Gastrocnemius medialis (tissue), 4 donors: ENCODE measurements at regions not wholly inside any gene's neighbourhood (a gene's known extent, or its start where the extent isn't known, plus 50 kb on each side); places are given as distances from the start of the nearest gene placed in this dataset.

Experiments used
- ATAC-seq, 2 donors: fragments of 150-250 bp; one replicate each; pipeline ENCODE4 v1.9.1; 2016
- DNase-seq, 2 donors: peaks; one replicate each; pipeline ENCODE4 v3.0.0-alpha.2; 2019
- H3K27ac ChIP-seq, 4 donors: fragments of 200-600 bp; sonication (generic); 1 replicate in 1 of 4; 2 replicates in 3 of 4; pipeline ENCODE4 v1.5.1; 2016 to 2018; ENCODE audit warnings: mild to moderate bottlenecking in 2 of 4, moderate library complexity in 1 of 4
- H3K27me3 ChIP-seq, 3 donors: fragments of 200-600 bp; sonication (generic) in 2 of 3; 1 replicate in 1 of 3; 2 replicates in 2 of 3; pipeline versions ENCODE4 v1.5.1 to v1.6.0; 2016 to 2019; ENCODE audit warnings: mild to moderate bottlenecking in 1 of 3, moderate library complexity in 1 of 3
- H3K36me3 ChIP-seq, 2 donors: fragments of 200-600 bp; sonication (generic) in 1 of 2; one replicate each; pipeline ENCODE4 v1.5.1; 2017 to 2018
- H3K4me1 ChIP-seq, 2 donors: fragments of 200-600 bp; sonication (generic) in 1 of 2; one replicate each; pipeline ENCODE4 v1.5.1; 2016 to 2017; ENCODE audit warnings: mild to moderate bottlenecking in 2 of 2
- H3K4me3 ChIP-seq, 4 donors: fragments of 200-600 bp; sonication (generic) in 3 of 4; 1 replicate in 1 of 4; 2 replicates in 3 of 4; pipeline ENCODE4 v1.5.1; 2016 to 2019; ENCODE audit warnings: mild to moderate bottlenecking in 2 of 4
- H3K9me3 ChIP-seq, 3 donors: fragments of 200-600 bp; sonication (generic) in 2 of 3; 1 replicate in 1 of 3; 2 replicates in 2 of 3; pipeline ENCODE4 v1.5.1; 2016 to 2019
- POLR2A ChIP-seq, 2 donors: fragments of 450-650 bp; IDR thresholded peaks; one replicate each; pipeline ENCODE4 v1.6.1; 2017; ENCODE audit warnings: antibody characterized with exemption in 2 of 2, mild to moderate bottlenecking in 2 of 2, moderate library complexity in 2 of 2
- in situ Hi-C, 4 donors: fragments of 200-750 bp; cut with MboI; loops; one replicate each; pipeline versions ENCODE4 v1.15.0 to v1.8.0; 2017; ENCODE audit warnings: low sequenced_read_pairs in 4 of 4
- intact Hi-C: fragments of 100-400 bp; cut with DNase I; formaldehyde crosslinking; loops from one replicate; pipeline ENCODE4 v1.15.1; 2023; ENCODE audit warnings: low total_unique reads
- TF ChIP-seq, protein P1 (sequence below), 5 experiments: fragments of 450-650 bp in 3 of 5; fragments of 200-600 bp in 2 of 5; sonication (generic) in 2 of 5; IDR thresholded peaks in 4 of 5; conservative IDR thresholded peaks in 1 of 5; 1 replicate in 4 of 5; 2 replicates in 1 of 5; pipeline ENCODE4 v1.5.1; 2016 to 2019; ENCODE audit warnings: antibody characterized with exemption in 5 of 5, mild to moderate bottlenecking in 3 of 5, moderate library complexity in 3 of 5

DNA sequence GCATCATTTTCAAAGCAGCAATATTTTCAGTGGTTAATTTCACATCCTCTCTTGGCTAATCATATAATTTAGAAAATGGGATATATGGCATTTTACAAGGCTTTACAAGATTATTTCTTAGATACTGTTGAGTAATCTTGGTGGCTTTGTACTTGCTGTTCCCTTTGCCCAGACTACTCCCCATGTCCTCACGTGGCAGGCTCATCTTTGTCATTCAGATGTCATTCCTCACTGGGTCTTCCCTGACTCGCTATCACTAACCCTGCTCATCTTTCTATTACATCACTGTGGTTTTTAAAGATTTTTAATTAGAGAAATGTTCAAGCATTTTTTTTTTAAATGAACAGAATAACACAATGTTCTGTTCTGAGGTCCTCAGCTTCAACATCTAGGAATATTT is 240.0 kb upstream of the IRX5 start:
- no peak for DNase-seq
- H3K36me3 ChIP-seq: no peaks in the 10 kb centered on the region
- H3K4me1 ChIP-seq: no peaks in the 10 kb centered on the region
- no peak for ATAC-seq
- H3K9me3 ChIP-seq: no peaks in the 10 kb centered on the region
- no peak overlapping the region for H3K4me3 ChIP-seq
- in situ Hi-C loops: no loop called here
- intact Hi-C loops: no loop called here
- no peak for TF ChIP-seq POLR2A (IDR thresholded peaks at IDR 0.05)
- TF ChIP-seq, protein P1, sequence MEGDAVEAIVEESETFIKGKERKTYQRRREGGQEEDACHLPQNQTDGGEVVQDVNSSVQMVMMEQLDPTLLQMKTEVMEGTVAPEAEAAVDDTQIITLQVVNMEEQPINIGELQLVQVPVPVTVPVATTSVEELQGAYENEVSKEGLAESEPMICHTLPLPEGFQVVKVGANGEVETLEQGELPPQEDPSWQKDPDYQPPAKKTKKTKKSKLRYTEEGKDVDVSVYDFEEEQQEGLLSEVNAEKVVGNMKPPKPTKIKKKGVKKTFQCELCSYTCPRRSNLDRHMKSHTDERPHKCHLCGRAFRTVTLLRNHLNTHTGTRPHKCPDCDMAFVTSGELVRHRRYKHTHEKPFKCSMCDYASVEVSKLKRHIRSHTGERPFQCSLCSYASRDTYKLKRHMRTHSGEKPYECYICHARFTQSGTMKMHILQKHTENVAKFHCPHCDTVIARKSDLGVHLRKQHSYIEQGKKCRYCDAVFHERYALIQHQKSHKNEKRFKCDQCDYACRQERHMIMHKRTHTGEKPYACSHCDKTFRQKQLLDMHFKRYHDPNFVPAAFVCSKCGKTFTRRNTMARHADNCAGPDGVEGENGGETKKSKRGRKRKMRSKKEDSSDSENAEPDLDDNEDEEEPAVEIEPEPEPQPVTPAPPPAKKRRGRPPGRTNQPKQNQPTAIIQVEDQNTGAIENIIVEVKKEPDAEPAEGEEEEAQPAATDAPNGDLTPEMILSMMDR (IDR thresholded peaks at IDR 0.05 in 4 of 5, conservative IDR thresholded peaks at IDR 0.05 in 1 of 5): no peak
- H3K27ac ChIP-seq: no peak overlapping the region
- no peaks in the 10 kb centered on the region for H3K27me3 ChIP-seq

DNA sequence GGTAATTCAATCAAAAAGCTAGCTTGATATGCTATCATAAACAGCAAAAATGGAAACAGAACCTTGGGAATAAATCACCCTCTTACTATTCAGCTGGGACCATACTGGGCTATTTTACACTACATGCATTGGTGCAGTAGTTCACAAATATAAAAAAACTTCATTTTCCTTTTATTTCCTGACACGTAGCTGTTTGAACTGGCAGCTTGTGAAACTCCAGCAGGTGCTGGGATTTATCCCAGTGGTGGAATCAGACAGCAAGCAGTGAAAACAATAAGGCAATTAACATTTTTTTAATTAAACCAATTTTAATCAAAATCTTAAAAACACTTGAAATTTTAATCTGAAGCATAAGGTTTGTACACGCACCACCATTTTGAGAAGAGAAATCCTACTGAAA is 240.4 kb upstream of the IRX5 start:
- Histone ChIP-seq H3K9me3 (no peaks in the 10 kb centered on the region), H3K4me1 (no peaks in the 10 kb centered on the region), H3K27me3 (no peaks in the 10 kb centered on the region), H3K4me3 (no peak overlapping the region), H3K27ac (no peak overlapping the region), H3K36me3 (no peaks in the 10 kb centered on the region)
- in situ Hi-C loops (no loop called here), intact Hi-C loops (no loop called here)
- DNase-seq: no peak
- TF ChIP-seq POLR2A (IDR thresholded peaks at IDR 0.05): no peak
- TF ChIP-seq, protein P1 (IDR thresholded peaks at IDR 0.05 in 4 of 5, conservative IDR thresholded peaks at IDR 0.05 in 1 of 5): no peak
- ATAC-seq: no peak

DNA sequence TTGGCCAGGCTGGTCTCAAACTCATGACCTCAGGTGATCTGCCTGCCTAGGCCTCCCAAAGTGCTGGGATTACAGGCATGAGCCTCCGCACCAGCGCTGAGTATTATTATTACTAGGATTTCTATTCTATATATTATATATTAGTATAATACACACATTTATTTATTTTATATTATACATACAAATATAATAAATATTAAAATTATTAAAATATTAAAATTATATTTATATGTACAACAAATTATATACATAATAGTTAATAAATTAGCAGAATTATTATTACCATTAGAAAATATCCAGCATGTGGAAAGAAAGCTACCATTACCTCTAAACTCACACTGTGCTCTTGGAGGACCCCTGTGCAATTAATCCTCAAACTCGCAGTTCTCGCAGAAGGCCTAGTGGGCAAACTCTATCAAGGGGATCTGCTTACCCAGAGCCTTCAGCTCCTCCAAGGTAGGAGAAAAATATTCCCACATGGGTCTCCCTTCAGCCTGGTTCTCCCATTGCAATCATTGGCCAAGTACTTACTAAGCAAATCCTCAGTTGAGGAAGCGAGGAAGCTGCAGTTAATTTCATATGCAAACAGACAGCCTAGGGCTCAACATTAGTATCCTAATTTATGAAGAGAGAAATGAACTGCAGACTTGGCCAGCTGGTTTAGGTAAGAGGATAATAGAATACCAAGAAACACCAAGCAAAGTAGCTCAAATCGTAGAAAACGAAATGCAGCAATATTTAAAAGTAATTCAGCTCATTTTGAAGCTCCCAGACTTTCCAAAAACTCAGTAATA is 241.4 kb upstream of the IRX5 start:
- H3K27me3 ChIP-seq: no peaks in the 10 kb centered on the region
- no peaks in the 10 kb centered on the region for H3K9me3 ChIP-seq
- in situ Hi-C loops (no loop called here), intact Hi-C loops (no loop called here)
- TF ChIP-seq, protein P1 (IDR thresholded peaks at IDR 0.05 in 4 of 5, conservative IDR thresholded peaks at IDR 0.05 in 1 of 5): no peak
- no peak for TF ChIP-seq POLR2A (IDR thresholded peaks at IDR 0.05)
- H3K27ac ChIP-seq: no peak overlapping the region
- H3K36me3 ChIP-seq: no peaks in the 10 kb centered on the region
- DNase-seq: no peak
- no peak for ATAC-seq
- H3K4me1 ChIP-seq: no peaks in the 10 kb centered on the region
- H3K4me3 ChIP-seq: no peak overlapping the region

DNA sequence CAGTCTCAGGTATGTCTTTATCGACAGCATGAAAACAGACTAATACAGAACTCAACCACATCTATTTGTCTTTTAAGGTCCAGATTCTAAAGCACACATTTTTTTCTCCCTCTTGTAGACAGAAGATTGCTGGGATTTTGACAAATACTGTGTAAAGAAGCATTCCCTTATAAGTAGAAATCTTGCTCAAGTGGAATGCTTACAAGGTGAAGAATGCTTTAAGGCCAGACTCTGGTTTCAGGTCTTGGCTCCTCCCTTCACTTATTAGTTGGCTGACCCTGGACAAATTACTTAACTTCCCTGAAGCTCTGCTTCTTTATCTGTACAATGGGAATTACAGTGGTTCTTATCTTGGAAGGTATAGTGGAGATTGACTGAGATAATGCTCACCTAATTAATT is 242.3 kb upstream of the IRX5 start:
- in situ Hi-C loops: no loop called here
- DNase-seq (no peak), ATAC-seq (no peak)
- intact Hi-C loops: no loop called here
- H3K27ac ChIP-seq: no peak overlapping the region
- no peak overlapping the region for H3K4me3 ChIP-seq
- H3K27me3 ChIP-seq: no peaks in the 10 kb centered on the region
- TF ChIP-seq, protein P1 (IDR thresholded peaks at IDR 0.05 in 4 of 5, conservative IDR thresholded peaks at IDR 0.05 in 1 of 5): no peak
- no peak for TF ChIP-seq POLR2A (IDR thresholded peaks at IDR 0.05)
- H3K9me3 ChIP-seq: no peaks in the 10 kb centered on the region
- no peaks in the 10 kb centered on the region for H3K4me1 ChIP-seq
- no peaks in the 10 kb centered on the region for H3K36me3 ChIP-seq
